DOHH2 (cell line): ENCODE measurements at regions not wholly inside any gene's neighbourhood (a gene's known extent, or its start where the extent isn't known, plus 50 kb on each side); places are given as distances from the start of the nearest gene placed in this dataset.

Experiments used
- H3F3A ChIP-seq: fragments of 200-600 bp; sonication (generic), shearing (Covaris generic); 2 replicates; pipeline ENCODE4 v1.6.0; 2016; ENCODE audit warnings: antibody characterized with exemption, mild to moderate bottlenecking; ENCODE audit not compliant: control insufficient read depth, insufficient read depth
- H3K27ac ChIP-seq: fragments of 200-600 bp; sonication (generic); 2 replicates; pipeline ENCODE4 v1.5.1; 2014; ENCODE audit warnings: low read depth, mild to moderate bottlenecking, low read length, moderate library complexity
- H3K27me3 ChIP-seq: fragments of 200-600 bp; sonication (generic); 2 replicates; pipeline ENCODE4 v1.6.1; 2014; ENCODE audit warnings: mild to moderate bottlenecking, low read length, mixed read lengths; ENCODE audit not compliant: control insufficient read depth
- H3K36me3 ChIP-seq: fragments of 200-600 bp; sonication (generic); 2 replicates; pipeline ENCODE4 v1.6.1; 2014; ENCODE audit warnings: mild to moderate bottlenecking, low read length, moderate library complexity, mixed read lengths; ENCODE audit not compliant: control insufficient read depth
- H3K4me1 ChIP-seq: fragments of 200-600 bp; sonication (generic); 2 replicates; pipeline ENCODE4 v1.6.1; 2014; ENCODE audit warnings: mild to moderate bottlenecking, low read length, mixed read lengths; ENCODE audit not compliant: control insufficient read depth
- H3K4me2 ChIP-seq: fragments of 200-600 bp; sonication (generic); 2 replicates; pipeline ENCODE4 v1.6.0; 2014; ENCODE audit warnings: mild to moderate bottlenecking, low read length, moderate library complexity
- H3K4me3 ChIP-seq: fragments of 200-600 bp; sonication (generic); 2 replicates; pipeline ENCODE4 v1.5.1; 2014; ENCODE audit warnings: mild to moderate bottlenecking, low read length, mixed read lengths
- H3K79me2 ChIP-seq: fragments of 200-600 bp; sonication (generic); 2 replicates; pipeline ENCODE4 v1.6.1; 2014; ENCODE audit warnings: mild to moderate bottlenecking, low read length, mixed read lengths; ENCODE audit not compliant: control insufficient read depth
- H3K9me2 ChIP-seq: fragments of 200-600 bp; sonication (generic); replicated peaks from 2 replicates; pipeline ENCODE4 v1.6.1; 2014; ENCODE audit warnings: mild to moderate bottlenecking, low read length, mixed read lengths; ENCODE audit not compliant: control insufficient read depth
- H3K9me3 ChIP-seq: fragments of 200-600 bp; sonication (generic); 2 replicates; pipeline ENCODE4 v1.6.1; 2014; ENCODE audit warnings: antibody characterized with exemption, low read length, mixed read lengths; ENCODE audit not compliant: control insufficient read depth, insufficient read depth
- H4K20me1 ChIP-seq: fragments of 200-600 bp; sonication (generic); 2 replicates; pipeline ENCODE4 v1.6.0; 2014; ENCODE audit warnings: low read depth, mild to moderate bottlenecking, antibody characterized with exemption, low read length, moderate library complexity; ENCODE audit not compliant: control insufficient read depth, insufficient read depth
- CTCF ChIP-seq: fragments of 200-600 bp; sonication (generic); IDR thresholded peaks from one replicate; pipeline ENCODE4 v1.5.1; 2014; ENCODE audit warnings: antibody characterized with exemption, mild to moderate bottlenecking, low read depth, low read length; ENCODE audit not compliant: poor library complexity, severe bottlenecking
- EZH2phosphoT487 ChIP-seq: fragments of 200-600 bp; sonication (generic); IDR thresholded peaks from 2 replicates; pipeline ENCODE4 v1.6.1; 2017; ENCODE audit warnings: borderline replicate concordance, mild to moderate bottlenecking, antibody characterized with exemption, low read length, moderate library complexity, mixed read lengths

- no peak overlapping the region for H3K4me3 ChIP-seq
- no peak overlapping the region for H3K4me2 ChIP-seq
- no peaks in the 10 kb centered on the region for H3K9me2 ChIP-seq
- no peaks in the 10 kb centered on the region for H3K79me2 ChIP-seq
- no peaks in the 10 kb centered on the region for H3K36me3 ChIP-seq
- peaks cover 11% of the 10 kb centered on the region for H3K4me1 ChIP-seq
- no peaks in the 10 kb centered on the region for H3K9me3 ChIP-seq
- no peaks in the 10 kb centered on the region for H4K20me1 ChIP-seq
- H3F3A ChIP-seq = no peaks in the 10 kb centered on the region
- H3K27me3 ChIP-seq = 0 out of 2 replicates have a peak, but pooled peaks cover 6% of the 10 kb centered on the region
- H3K27ac ChIP-seq = no peak overlapping the region
- TF ChIP-seq EZH2phosphoT487 = no peak
- TF ChIP-seq CTCF = no peak
Observed at GRCh38 chr14:101632520-101632919, 71.2 kb downstream of the DIO3 start.

- Histone ChIP-seq H3K9me3 (no peaks in the 10 kb centered on the region), H3K79me2 (no peaks in the 10 kb centered on the region), H3K27me3 (0 out of 2 replicates have a peak, but pooled peaks cover 7% of the 10 kb centered on the region), H3F3A (no peaks in the 10 kb centered on the region), H3K27ac (no peak overlapping the region), H3K4me3 (no peak overlapping the region), H3K4me1 (peaks cover 6% of the 10 kb centered on the region), H3K4me2 (no peak overlapping the region), H4K20me1 (no peaks in the 10 kb centered on the region), H3K9me2 (no peaks in the 10 kb centered on the region), H3K36me3 (no peaks in the 10 kb centered on the region)
- no peak for TF ChIP-seq CTCF
- TF ChIP-seq EZH2phosphoT487 = no peak
Observed at GRCh38 chr14:101633276-101633675, 72.0 kb downstream of the DIO3 start.

- Histone ChIP-seq H3K27me3 (peaks cover 14% of the 10 kb centered on the region), H3K4me3 (no peak overlapping the region), H3K79me2 (no peaks in the 10 kb centered on the region), H4K20me1 (no peaks in the 10 kb centered on the region), H3K36me3 (no peaks in the 10 kb centered on the region), H3K4me2 (no peak overlapping the region), H3K9me3 (no peaks in the 10 kb centered on the region), H3F3A (no peaks in the 10 kb centered on the region), H3K9me2 (no peaks in the 10 kb centered on the region), H3K4me1 (no peaks in the 10 kb centered on the region), H3K27ac (no peak overlapping the region)
- no peak for TF ChIP-seq CTCF
- no peak for TF ChIP-seq EZH2phosphoT487
Observed at GRCh38 chr14:101634202-101634849, 73.0 kb downstream of the DIO3 start.
